ENCODE measurements at regions not wholly inside any gene's neighbourhood (a gene's known extent, or its start where the extent isn't known, plus 50 kb on each side); places are given as distances from the start of the nearest gene placed in this dataset.

GRCh38 chr2:155377931-155378444 is 679.5 kb downstream of the KCNJ3 start:
- no peak for TF ChIP-seq Cebpa-rat (IDR thresholded peaks at IDR 0.05)
- no peak overlapping the region for H3K4me2 ChIP-seq
- no peaks in the 10 kb centered on the region for H3K36me3 ChIP-seq
- no peak overlapping the region for H3K9ac ChIP-seq
- H4K20me1 ChIP-seq: no peaks in the 10 kb centered on the region
- no peaks in the 10 kb centered on the region for H3K9me3 ChIP-seq
- no peaks in the 10 kb centered on the region for H3K4me1 ChIP-seq
- H3K27ac ChIP-seq: no peak overlapping the region
- no peaks in the 10 kb centered on the region for H3K27me3 ChIP-seq
- H3K4me3 ChIP-seq: no peak overlapping the region

- no peaks in the 10 kb centered on the region for H3K36me3 ChIP-seq
- no peak overlapping the region for H3K9ac ChIP-seq
- H3K4me2 ChIP-seq: no peak overlapping the region
- H3K4me1 ChIP-seq: no peaks in the 10 kb centered on the region
- no peaks in the 10 kb centered on the region for H4K20me1 ChIP-seq
- TF ChIP-seq Cebpa-rat (IDR thresholded peaks at IDR 0.05): no peak
- H3K9me3 ChIP-seq: no peaks in the 10 kb centered on the region
- no peaks in the 10 kb centered on the region for H3K27me3 ChIP-seq
- no peak overlapping the region for H3K27ac ChIP-seq
- no peak overlapping the region for H3K4me3 ChIP-seq
These were observed 678.8 kb downstream of the KCNJ3 start for GRCh38 chr2:155377266-155377680.

- no peak overlapping the region for H3K4me2 ChIP-seq
- H3K27me3 ChIP-seq: no peaks in the 10 kb centered on the region
- no peak for TF ChIP-seq Cebpa-rat (IDR thresholded peaks at IDR 0.05)
- no peaks in the 10 kb centered on the region for H3K4me1 ChIP-seq
- H4K20me1 ChIP-seq: no peaks in the 10 kb centered on the region
- H3K36me3 ChIP-seq: no peaks in the 10 kb centered on the region
- no peaks in the 10 kb centered on the region for H3K9me3 ChIP-seq
- no peak overlapping the region for H3K4me3 ChIP-seq
- H3K9ac ChIP-seq: no peak overlapping the region
- no peak overlapping the region for H3K27ac ChIP-seq
These were observed 674.5 kb downstream of the KCNJ3 start for GRCh38 chr2:155372969-155373368.

- no peaks in the 10 kb centered on the region for H3K36me3 ChIP-seq
- no peak overlapping the region for H3K4me3 ChIP-seq
- no peaks in the 10 kb centered on the region for H3K27me3 ChIP-seq
- no peak overlapping the region for H3K4me2 ChIP-seq
- H3K4me1 ChIP-seq: no peaks in the 10 kb centered on the region
- no peaks in the 10 kb centered on the region for H3K9me3 ChIP-seq
- no peak for TF ChIP-seq Cebpa-rat (IDR thresholded peaks at IDR 0.05)
- no peaks in the 10 kb centered on the region for H4K20me1 ChIP-seq
- H3K27ac ChIP-seq: no peak overlapping the region
- no peak overlapping the region for H3K9ac ChIP-seq
These were observed 670.4 kb downstream of the KCNJ3 start for GRCh38 chr2:155368934-155369333.

GRCh38 chr2:155364766-155365165 is 666.3 kb downstream of the KCNJ3 start:
- Histone ChIP-seq H3K36me3 (no peaks in the 10 kb centered on the region), H3K27me3 (no peaks in the 10 kb centered on the region), H3K9me3 (no peaks in the 10 kb centered on the region), H3K4me2 (no peak overlapping the region), H4K20me1 (no peaks in the 10 kb centered on the region), H3K4me3 (no peak overlapping the region), H3K4me1 (no peaks in the 10 kb centered on the region), H3K27ac (no peak overlapping the region), H3K9ac (no peak overlapping the region)
- TF ChIP-seq Cebpa-rat (IDR thresholded peaks at IDR 0.05): no peak

- Histone ChIP-seq H3K4me2 (no peak overlapping the region), H3K27ac (no peak overlapping the region)
These were observed 664.9 kb downstream of the KCNJ3 start for GRCh38 chr2:155363349-155363888.

GRCh38 chr2:155357172-155357571 is 658.7 kb downstream of the KCNJ3 start:
- Histone ChIP-seq H3K4me3 (no peak overlapping the region), H3K9me3 (no peaks in the 10 kb centered on the region), H3K9ac (no peak overlapping the region), H3K27ac (no peak overlapping the region), H4K20me1 (no peaks in the 10 kb centered on the region), H3K27me3 (no peaks in the 10 kb centered on the region), H3K36me3 (no peaks in the 10 kb centered on the region), H3K4me2 (no peak overlapping the region), H3K4me1 (no peaks in the 10 kb centered on the region)
- no peak for TF ChIP-seq Cebpa-rat (IDR thresholded peaks at IDR 0.05)

More at GRCh38 chr2:155363349-155363888, 664.9 kb downstream of the KCNJ3 start:
- no peaks in the 10 kb centered on the region for H3K4me1 ChIP-seq
- no peak for TF ChIP-seq Cebpa-rat (IDR thresholded peaks at IDR 0.05)
- no peaks in the 10 kb centered on the region for H3K27me3 ChIP-seq
- H3K9me3 ChIP-seq: no peaks in the 10 kb centered on the region
- no peaks in the 10 kb centered on the region for H3K36me3 ChIP-seq
- no peak overlapping the region for H3K9ac ChIP-seq
- H4K20me1 ChIP-seq: no peaks in the 10 kb centered on the region
- no peak overlapping the region for H3K4me3 ChIP-seq

- no peak overlapping the region for H3K4me2 ChIP-seq
- no peak for TF ChIP-seq Cebpa-rat (IDR thresholded peaks at IDR 0.05)
- no peak overlapping the region for H3K4me3 ChIP-seq
- no peaks in the 10 kb centered on the region for H3K36me3 ChIP-seq
- no peaks in the 10 kb centered on the region for H3K4me1 ChIP-seq
- H3K9me3 ChIP-seq: no peaks in the 10 kb centered on the region
- H3K27ac ChIP-seq: no peak overlapping the region
- no peak overlapping the region for H3K9ac ChIP-seq
- H4K20me1 ChIP-seq: no peaks in the 10 kb centered on the region
- no peaks in the 10 kb centered on the region for H3K27me3 ChIP-seq
These were observed 657.8 kb downstream of the KCNJ3 start for GRCh38 chr2:155356250-155356649.

GRCh38 chr2:155350783-155351580 is 652.5 kb downstream of the KCNJ3 start:
- Histone ChIP-seq H3K9me3 (no peaks in the 10 kb centered on the region), H3K4me1 (no peaks in the 10 kb centered on the region), H3K4me3 (no peak overlapping the region), H4K20me1 (no peaks in the 10 kb centered on the region), H3K27ac (no peak overlapping the region), H3K36me3 (no peaks in the 10 kb centered on the region), H3K27me3 (no peaks in the 10 kb centered on the region), H3K4me2 (no peak overlapping the region), H3K9ac (no peak overlapping the region)
- TF ChIP-seq Cebpa-rat (IDR thresholded peaks at IDR 0.05): no peak

GRCh38 chr2:155332016-155332415 is 633.5 kb downstream of the KCNJ3 start:
- Histone ChIP-seq H3K4me1 (no peaks in the 10 kb centered on the region), H4K20me1 (no peaks in the 10 kb centered on the region), H3K27ac (no peak overlapping the region), H3K27me3 (no peaks in the 10 kb centered on the region), H3K9ac (no peak overlapping the region), H3K4me2 (no peak overlapping the region), H3K4me3 (no peak overlapping the region), H3K9me3 (no peaks in the 10 kb centered on the region), H3K36me3 (no peaks in the 10 kb centered on the region)
- TF ChIP-seq Cebpa-rat (IDR thresholded peaks at IDR 0.05): no peak

Measured in BLaER1 (cell line).